ENCODE measurements at regions not wholly inside any gene's neighbourhood (a gene's known extent, or its start where the extent isn't known, plus 50 kb on each side); places are given as distances from the start of the nearest gene placed in this dataset.

GRCh38 chr1:217076902-217077301, 353.7 kb upstream of the ESRRG start:
- Mint-ChIP-seq H3K4me1 (ENCODE audit: low read depth, unreplicated experiment) (peaks cover 12% of the 10 kb centered on the region), H3K9me3 (ENCODE audit: unreplicated experiment) (no peaks in the 10 kb centered on the region), H3K4me3 (ENCODE audit: unreplicated experiment) (no peak overlapping the region), H3K36me3 (ENCODE audit: low read depth, unreplicated experiment) (no peaks in the 10 kb centered on the region), H3K27me3 (ENCODE audit: low read depth, unreplicated experiment) (no peaks in the 10 kb centered on the region), H3K27ac (ENCODE audit: unreplicated experiment) (no peak overlapping the region)
- Histone ChIP-seq H3K9ac (ENCODE audit: low read length) (no peak overlapping the region), H3K36me3 (ENCODE audit: insufficient read depth, low read length) (no peaks in the 10 kb centered on the region), H4K20me1 (ENCODE audit: insufficient read depth, low read length) (no peaks in the 10 kb centered on the region), H2AFZ (ENCODE audit: low read depth, low read length) (no peak overlapping the region), H3K79me2 (ENCODE audit: insufficient read depth, low read length) (no peaks in the 10 kb centered on the region), H3K27ac (ENCODE audit: low read depth, low read length) (no peak overlapping the region), H3K4me2 (ENCODE audit: low read length) (peak overlapping the region; percentile 22), H3K4me1 (ENCODE audit: insufficient read depth, low read length) (no peaks in the 10 kb centered on the region), H3K9me3 (ENCODE audit: insufficient read depth, low read depth, low read length) (no peaks in the 10 kb centered on the region), H3K4me3 (ENCODE audit: insufficient read depth, low read depth, low read length) (no peak overlapping the region), H3K27me3 (ENCODE audit: insufficient read depth, low read length) (peaks cover 6% of the 10 kb centered on the region)
- DNase-seq (ENCODE audit: low read depth): peak; percentile 74
- TF ChIP-seq EZH2 (IDR thresholded peaks at IDR 0.05; ENCODE audit: insufficient read depth, low read length) (no peak), CTCF (IDR thresholded peaks at IDR 0.05; ENCODE audit: insufficient read depth, low read depth, low read length) (no peak)
- FAIRE-seq: no peak

GRCh38 chr1:217072926-217073325, 349.7 kb upstream of the ESRRG start:
- H3K4me2 ChIP-seq (ENCODE audit: low read length): no peak overlapping the region
- H3K4me3 Mint-ChIP-seq (ENCODE audit: unreplicated experiment): no peak overlapping the region

More at GRCh38 chr1:217072926-217073325, 349.7 kb upstream of the ESRRG start:
- H3K9me3 Mint-ChIP-seq (ENCODE audit: unreplicated experiment): no peaks in the 10 kb centered on the region
- no peak for FAIRE-seq
- no peaks in the 10 kb centered on the region for H3K36me3 Mint-ChIP-seq (ENCODE audit: low read depth, unreplicated experiment)
- H3K4me3 ChIP-seq (ENCODE audit: insufficient read depth, low read depth, low read length): no peak overlapping the region
- H3K9me3 ChIP-seq (ENCODE audit: insufficient read depth, low read depth, low read length): no peaks in the 10 kb centered on the region
- no peak overlapping the region for H3K27ac ChIP-seq (ENCODE audit: low read depth, low read length)
- no peak for DNase-seq (ENCODE audit: low read depth)
- H3K36me3 ChIP-seq (ENCODE audit: insufficient read depth, low read length): no peaks in the 10 kb centered on the region
- H3K27me3 ChIP-seq (ENCODE audit: insufficient read depth, low read length): peaks cover 3% of the 10 kb centered on the region
- TF ChIP-seq CTCF (IDR thresholded peaks at IDR 0.05; ENCODE audit: insufficient read depth, low read depth, low read length) (no peak), EZH2 (IDR thresholded peaks at IDR 0.05; ENCODE audit: insufficient read depth, low read length) (no peak)
- no peaks in the 10 kb centered on the region for H3K4me1 ChIP-seq (ENCODE audit: insufficient read depth, low read length)
- peaks cover 7% of the 10 kb centered on the region for H3K4me1 Mint-ChIP-seq (ENCODE audit: low read depth, unreplicated experiment)
- H3K27me3 Mint-ChIP-seq (ENCODE audit: low read depth, unreplicated experiment): no peaks in the 10 kb centered on the region
- no peak overlapping the region for H3K9ac ChIP-seq (ENCODE audit: low read length)
- no peak overlapping the region for H2AFZ ChIP-seq (ENCODE audit: low read depth, low read length)
- H4K20me1 ChIP-seq (ENCODE audit: insufficient read depth, low read length): no peaks in the 10 kb centered on the region
- no peak overlapping the region for H3K27ac Mint-ChIP-seq (ENCODE audit: unreplicated experiment)
- H3K79me2 ChIP-seq (ENCODE audit: insufficient read depth, low read length): no peaks in the 10 kb centered on the region
